ENCODE measurements at regions not wholly inside any gene's neighbourhood (a gene's known extent, or its start where the extent isn't known, plus 50 kb on each side); places are given as distances from the start of the nearest gene placed in this dataset.

GRCh38 chr13:83940742-83941141 lies 58.5 kb upstream of the SLITRK1 start:
- ATAC-seq (no peak), DNase-seq (ENCODE audit: low read depth, low spot score) (no peak)
- Histone ChIP-seq H3K27ac (ENCODE audit: low read depth, low read length) (no peak overlapping the region), H3K9me2 (ENCODE audit: insufficient read depth) (no peaks in the 10 kb centered on the region), H3K4me3 (replicated peaks in 1 of 2; ENCODE audit: low read depth in 1 of 2, low read length in 2 of 2) (no peak overlapping the region), H3K36me3 (ENCODE audit: control insufficient read depth in 1 of 2, insufficient read depth in 2 of 2, low read length in 2 of 2) (no peaks in the 10 kb centered on the region), H4K20me1 (ENCODE audit: insufficient read depth) (no peaks in the 10 kb centered on the region), H3K9me3 (ENCODE audit: control insufficient read depth in 1 of 2, insufficient read depth in 1 of 2, low read depth in 1 of 2, low read length in 2 of 2) (no peaks in the 10 kb centered on the region), H2AFZ (ENCODE audit: low read depth, low read length, poor library complexity, severe bottlenecking) (no peak overlapping the region), H3K79me2 (ENCODE audit: insufficient read depth, low read length) (no peaks in the 10 kb centered on the region), H3K4me2 (ENCODE audit: low read length) (no peak overlapping the region), H3K4me1 (ENCODE audit: control insufficient read depth in 1 of 2, insufficient read depth in 2 of 2, low read length in 2 of 2) (no peaks in the 10 kb centered on the region), H3K9ac (ENCODE audit: low read length) (no peak overlapping the region), H3K27me3 (ENCODE audit: insufficient read depth, low read length) (no peaks in the 10 kb centered on the region)
- RAD21 ChIA-PET (ENCODE audit: low non-redundant PET in 1 of 2, low total read pairs in 2 of 2, uncharacterized antibody in 2 of 2, unreplicated experiment in 2 of 2) = no interaction called here
- TF ChIP-seq CBX3 (IDR thresholded peaks at IDR 0.05; ENCODE audit: low read depth) (no peak), CEBPB (IDR thresholded peaks at IDR 0.05; ENCODE audit: low read depth) (no peak)
- no TSS peak for BruUV-seq (replicated peaks)
- intact Hi-C loops (cut with micrococcal nuclease) = no loop called here
- CTCF ChIA-PET = no interaction called here
- POLR2A ChIA-PET = no interaction called here

GRCh38 chr13:83937579-83937978 lies 55.3 kb upstream of the SLITRK1 start:
- ChIA-PET RAD21 (ENCODE audit: low non-redundant PET in 1 of 2, low total read pairs in 2 of 2, uncharacterized antibody in 2 of 2, unreplicated experiment in 2 of 2) (no interaction called here), POLR2A (no interaction called here), CTCF (no interaction called here)
- no peaks in the 10 kb centered on the region for H3K4me1 ChIP-seq (ENCODE audit: control insufficient read depth in 1 of 2, insufficient read depth in 2 of 2, low read length in 2 of 2)
- BruUV-seq (replicated peaks) = no TSS peak
- H3K4me3 ChIP-seq (replicated peaks in 1 of 2; ENCODE audit: low read depth in 1 of 2, low read length in 2 of 2) = no peak overlapping the region
- no peak overlapping the region for H2AFZ ChIP-seq (ENCODE audit: low read depth, low read length, poor library complexity, severe bottlenecking)
- DNase-seq (ENCODE audit: low read depth, low spot score) (no peak), ATAC-seq (no peak)
- no peaks in the 10 kb centered on the region for H3K79me2 ChIP-seq (ENCODE audit: insufficient read depth, low read length)
- no peaks in the 10 kb centered on the region for H4K20me1 ChIP-seq (ENCODE audit: insufficient read depth)
- H3K9ac ChIP-seq (ENCODE audit: low read length) = no peak overlapping the region
- H3K9me3 ChIP-seq (ENCODE audit: control insufficient read depth in 1 of 2, insufficient read depth in 1 of 2, low read depth in 1 of 2, low read length in 2 of 2) = no peaks in the 10 kb centered on the region
- intact Hi-C loops (cut with micrococcal nuclease) = no loop called here
- H3K9me2 ChIP-seq (ENCODE audit: insufficient read depth) = no peaks in the 10 kb centered on the region
- no peak overlapping the region for H3K27ac ChIP-seq (ENCODE audit: low read depth, low read length)
- no peak overlapping the region for H3K4me2 ChIP-seq (ENCODE audit: low read length)
- no peaks in the 10 kb centered on the region for H3K27me3 ChIP-seq (ENCODE audit: insufficient read depth, low read length)
- H3K36me3 ChIP-seq (ENCODE audit: control insufficient read depth in 1 of 2, insufficient read depth in 2 of 2, low read length in 2 of 2) = no peaks in the 10 kb centered on the region
- no peak for TF ChIP-seq SRF (IDR thresholded peaks at IDR 0.05; ENCODE audit: low read depth)
- TF ChIP-seq POLR2A (IDR thresholded peaks at IDR 0.05; ENCODE audit: borderline replicate concordance, extremely low read depth, insufficient read depth, insufficient read length) = no peak
- no peak for TF ChIP-seq YY1 (IDR thresholded peaks at IDR 0.05; ENCODE audit: extremely low read depth, insufficient replicate concordance, low read depth, low read length)
- TF ChIP-seq ATF3 (IDR thresholded peaks at IDR 0.05) = no peak
- no peak for TF ChIP-seq SP1 (IDR thresholded peaks at IDR 0.05; ENCODE audit: low read depth)
- TF ChIP-seq ZBTB33 (IDR thresholded peaks at IDR 0.05; ENCODE audit: extremely low read depth, insufficient replicate concordance, low read length) = no peak
- no peak for TF ChIP-seq CEBPB (IDR thresholded peaks at IDR 0.05; ENCODE audit: low read depth)
- TF ChIP-seq CBX3 (IDR thresholded peaks at IDR 0.05; ENCODE audit: low read depth) = no peak
- TF ChIP-seq JUND (IDR thresholded peaks at IDR 0.05) = no peak
- no peak for TF ChIP-seq REST (IDR thresholded peaks at IDR 0.05; ENCODE audit: low read depth)
- no peak for TF ChIP-seq EZH2phosphoT487 (IDR thresholded peaks at IDR 0.05; ENCODE audit: borderline replicate concordance)
- no peak for TF ChIP-seq ELF1 (IDR thresholded peaks at IDR 0.05; ENCODE audit: borderline replicate concordance, low read depth)
- TF ChIP-seq, protein P1, sequence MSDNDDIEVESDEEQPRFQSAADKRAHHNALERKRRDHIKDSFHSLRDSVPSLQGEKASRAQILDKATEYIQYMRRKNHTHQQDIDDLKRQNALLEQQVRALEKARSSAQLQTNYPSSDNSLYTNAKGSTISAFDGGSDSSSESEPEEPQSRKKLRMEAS (IDR thresholded peaks at IDR 0.05) = no peak
- no peak for TF ChIP-seq FOSL1 (IDR thresholded peaks at IDR 0.05; ENCODE audit: low read depth)
- no peak for TF ChIP-seq ZFX (IDR thresholded peaks at IDR 0.05)
- no peak for TF ChIP-seq ZNF274 (IDR thresholded peaks at IDR 0.05; ENCODE audit: low read depth, low read length)
- TF ChIP-seq EZH2 (IDR thresholded peaks at IDR 0.05) = no peak
- no peak for TF ChIP-seq EGR1 (IDR thresholded peaks at IDR 0.05; ENCODE audit: low read depth)
- TF ChIP-seq SIN3A (IDR thresholded peaks at IDR 0.05; ENCODE audit: low read depth) = no peak

Data from HCT116 (cell line).